OCI-LY1 (cell line): ENCODE measurements at regions not wholly inside any gene's neighbourhood (a gene's known extent, or its start where the extent isn't known, plus 50 kb on each side); places are given as distances from the start of the nearest gene placed in this dataset.

Experiments
- H2AFZ ChIP-seq: fragments of 200-600 bp; sonication (generic), shearing (Covaris generic); 2 replicates; pipeline ENCODE4 v1.6.0; 2014; ENCODE audit warnings: antibody characterized with exemption, mild to moderate bottlenecking, low read length
- H3F3A ChIP-seq: fragments of 200-600 bp; sonication (generic), shearing (Covaris generic); 2 replicates; pipeline ENCODE4 v1.6.0; 2014; ENCODE audit warnings: mild to moderate bottlenecking, antibody characterized with exemption, low read length, moderate library complexity; ENCODE audit not compliant: insufficient read depth
- H3K27ac ChIP-seq: fragments of 200-600 bp; sonication (generic); 2 replicates; pipeline ENCODE4 v1.5.1; 2014; ENCODE audit warnings: low read length, mixed run types, mild to moderate bottlenecking, low read depth; ENCODE audit not compliant: poor library complexity, severe bottlenecking
- H3K27me3 ChIP-seq: fragments of 200-600 bp; sonication (generic); 2 replicates; pipeline ENCODE4 v1.6.0; 2014; ENCODE audit warnings: antibody characterized with exemption, mild to moderate bottlenecking, low read length, moderate library complexity; ENCODE audit not compliant: insufficient read depth
- H3K36me3 ChIP-seq: fragments of 200-600 bp; sonication (generic); 2 replicates; pipeline ENCODE4 v1.6.1; 2014; ENCODE audit warnings: mild to moderate bottlenecking, antibody characterized with exemption, low read length, moderate library complexity, mixed read lengths; ENCODE audit not compliant: insufficient read depth
- H3K4me1 ChIP-seq: fragments of 200-600 bp; sonication (generic); 2 replicates; pipeline ENCODE4 v1.5.1; 2014; ENCODE audit warnings: mild to moderate bottlenecking, low read length, moderate library complexity; ENCODE audit not compliant: insufficient read depth, severe bottlenecking
- H3K4me2 ChIP-seq: fragments of 200-600 bp; sonication (generic), shearing (Covaris generic); 2 replicates; pipeline ENCODE4 v1.6.1; 2014; ENCODE audit warnings: low read length
- H3K4me3 ChIP-seq: fragments of 200-600 bp; sonication (generic); 2 replicates; pipeline ENCODE4 v1.5.1; 2014; ENCODE audit warnings: low read length, low read depth, mild to moderate bottlenecking, mixed read lengths; ENCODE audit not compliant: poor library complexity, severe bottlenecking
- H3K79me2 ChIP-seq: fragments of 200-600 bp; shearing (Covaris generic); 2 replicates; pipeline ENCODE4 v1.6.1; 2016; ENCODE audit warnings: mixed run types, low read length, mixed read lengths; ENCODE audit not compliant: insufficient read depth
- H3K9ac ChIP-seq: fragments of 200-600 bp; sonication (generic), shearing (Covaris generic); 2 replicates; pipeline ENCODE4 v1.6.1; 2014; ENCODE audit warnings: mild to moderate bottlenecking, low read length, mixed read lengths
- H3K9me2 ChIP-seq: fragments of 200-600 bp; sonication (generic), shearing (Covaris generic); 2 replicates; pipeline ENCODE4 v1.6.1; 2014; ENCODE audit warnings: low read depth, mild to moderate bottlenecking, low read length, mixed read lengths
- H3K9me3 ChIP-seq: fragments of 200-600 bp; shearing (Covaris generic); 2 replicates; pipeline ENCODE4 v1.6.1; 2014; ENCODE audit warnings: low read length, mixed read lengths
- H4K20me1 ChIP-seq: fragments of 200-600 bp; sonication (generic), shearing (Covaris generic); 2 replicates; pipeline ENCODE4 v1.6.0; 2016; ENCODE audit warnings: mild to moderate bottlenecking, low read length; ENCODE audit not compliant: insufficient read depth
- EZH2 ChIP-seq: fragments of 200-600 bp; sonication (generic), shearing (Covaris generic); IDR thresholded peaks from 2 replicates; pipeline ENCODE4 v1.8.0; 2017; ENCODE audit warnings: borderline replicate concordance, mixed run types, mild to moderate bottlenecking, antibody characterized with exemption, low read length, moderate library complexity, mixed read lengths
- TF ChIP-seq, protein P1 (sequence below): fragments of 200-600 bp; sonication (generic), shearing (Covaris generic); IDR thresholded peaks from 2 replicates; pipeline ENCODE4 v1.5.1; 2017; ENCODE audit warnings: mild to moderate bottlenecking, antibody characterized with exemption, low read length, moderate library complexity, mixed read lengths

GRCh38 chr14:43252866-43253265 is 1254.2 kb downstream of the FSCB start:
- Histone ChIP-seq H3K9me2 (no peaks in the 10 kb centered on the region), H4K20me1 (no peaks in the 10 kb centered on the region), H3K9me3 (no peaks in the 10 kb centered on the region), H3K4me3 (no peak overlapping the region), H3F3A (no peaks in the 10 kb centered on the region), H2AFZ (no peak overlapping the region), H3K27me3 (no peaks in the 10 kb centered on the region), H3K27ac (no peak overlapping the region), H3K79me2 (no peaks in the 10 kb centered on the region), H3K4me2 (no peak overlapping the region), H3K4me1 (no peaks in the 10 kb centered on the region), H3K36me3 (no peaks in the 10 kb centered on the region), H3K9ac (no peak overlapping the region)
- TF ChIP-seq, protein P1, sequence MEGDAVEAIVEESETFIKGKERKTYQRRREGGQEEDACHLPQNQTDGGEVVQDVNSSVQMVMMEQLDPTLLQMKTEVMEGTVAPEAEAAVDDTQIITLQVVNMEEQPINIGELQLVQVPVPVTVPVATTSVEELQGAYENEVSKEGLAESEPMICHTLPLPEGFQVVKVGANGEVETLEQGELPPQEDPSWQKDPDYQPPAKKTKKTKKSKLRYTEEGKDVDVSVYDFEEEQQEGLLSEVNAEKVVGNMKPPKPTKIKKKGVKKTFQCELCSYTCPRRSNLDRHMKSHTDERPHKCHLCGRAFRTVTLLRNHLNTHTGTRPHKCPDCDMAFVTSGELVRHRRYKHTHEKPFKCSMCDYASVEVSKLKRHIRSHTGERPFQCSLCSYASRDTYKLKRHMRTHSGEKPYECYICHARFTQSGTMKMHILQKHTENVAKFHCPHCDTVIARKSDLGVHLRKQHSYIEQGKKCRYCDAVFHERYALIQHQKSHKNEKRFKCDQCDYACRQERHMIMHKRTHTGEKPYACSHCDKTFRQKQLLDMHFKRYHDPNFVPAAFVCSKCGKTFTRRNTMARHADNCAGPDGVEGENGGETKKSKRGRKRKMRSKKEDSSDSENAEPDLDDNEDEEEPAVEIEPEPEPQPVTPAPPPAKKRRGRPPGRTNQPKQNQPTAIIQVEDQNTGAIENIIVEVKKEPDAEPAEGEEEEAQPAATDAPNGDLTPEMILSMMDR: no peak
- TF ChIP-seq EZH2: no peak

DNA sequence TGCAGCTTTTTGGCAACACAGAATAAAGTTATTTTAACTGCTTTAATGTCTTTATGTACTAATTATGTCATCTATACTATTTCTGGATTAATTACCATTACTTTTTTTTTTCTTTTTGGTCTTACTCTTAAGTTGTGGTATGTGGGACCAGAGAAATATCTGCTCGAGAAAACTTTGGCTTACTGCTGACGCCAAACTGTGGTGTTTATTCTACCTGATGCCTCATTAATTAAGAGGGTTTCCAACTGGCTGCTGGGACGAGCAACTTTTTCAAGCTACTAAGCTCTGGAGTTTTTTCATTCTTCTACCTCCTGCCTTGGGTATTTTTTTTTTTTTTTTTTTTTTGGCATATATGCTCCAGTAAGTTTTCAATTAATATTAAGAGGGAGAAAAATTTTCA is 1257.5 kb downstream of the FSCB start:
- H3K9ac ChIP-seq: no peak overlapping the region
- H3K4me3 ChIP-seq: no peak overlapping the region
- no peaks in the 10 kb centered on the region for H3K4me1 ChIP-seq
- H3K27me3 ChIP-seq: no peaks in the 10 kb centered on the region
- H3K9me2 ChIP-seq: no peaks in the 10 kb centered on the region
- H4K20me1 ChIP-seq: no peaks in the 10 kb centered on the region
- H3K9me3 ChIP-seq: no peaks in the 10 kb centered on the region
- H2AFZ ChIP-seq: no peak overlapping the region
- TF ChIP-seq, protein P1: no peak
- TF ChIP-seq EZH2: no peak
- no peaks in the 10 kb centered on the region for H3K36me3 ChIP-seq
- no peaks in the 10 kb centered on the region for H3F3A ChIP-seq
- no peaks in the 10 kb centered on the region for H3K79me2 ChIP-seq
- H3K4me2 ChIP-seq: no peak overlapping the region
- no peak overlapping the region for H3K27ac ChIP-seq

GRCh38 chr14:43249116-43249515 is 1258.0 kb downstream of the FSCB start:
- Histone ChIP-seq H3F3A (no peaks in the 10 kb centered on the region), H3K9me3 (no peaks in the 10 kb centered on the region), H2AFZ (no peak overlapping the region), H3K27me3 (no peaks in the 10 kb centered on the region), H3K4me3 (no peak overlapping the region), H3K79me2 (no peaks in the 10 kb centered on the region), H3K4me1 (no peaks in the 10 kb centered on the region), H3K27ac (no peak overlapping the region), H3K36me3 (no peaks in the 10 kb centered on the region), H4K20me1 (no peaks in the 10 kb centered on the region), H3K9ac (no peak overlapping the region), H3K4me2 (no peak overlapping the region), H3K9me2 (no peaks in the 10 kb centered on the region)
- no peak for TF ChIP-seq EZH2
- TF ChIP-seq, protein P1: no peak
